ENCODE measurements at regions not wholly inside any gene's neighbourhood (a gene's known extent, or its start where the extent isn't known, plus 50 kb on each side); places are given as distances from the start of the nearest gene placed in this dataset.

DNA sequence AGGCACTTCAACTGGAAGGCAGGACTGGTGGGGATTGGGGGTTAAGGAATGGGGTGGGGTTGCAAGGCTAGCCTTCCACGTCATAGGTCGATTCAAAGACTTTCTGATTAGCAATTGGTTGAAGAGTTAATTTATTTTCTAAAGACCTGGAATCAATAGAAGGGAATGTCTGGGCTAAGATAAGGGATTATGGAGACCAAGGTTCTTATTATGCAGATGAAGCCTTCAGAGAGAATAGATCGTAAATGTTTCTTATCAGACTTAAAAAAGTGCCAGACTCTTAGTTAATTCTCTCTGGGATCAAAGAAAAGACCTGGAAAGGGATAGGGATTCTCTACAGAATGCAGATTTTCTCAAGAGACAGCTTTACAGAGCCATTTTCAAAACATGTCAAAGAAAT lies 368.0 kb upstream of the DLGAP1 start (continued):
- TF ChIP-seq, protein P1, sequence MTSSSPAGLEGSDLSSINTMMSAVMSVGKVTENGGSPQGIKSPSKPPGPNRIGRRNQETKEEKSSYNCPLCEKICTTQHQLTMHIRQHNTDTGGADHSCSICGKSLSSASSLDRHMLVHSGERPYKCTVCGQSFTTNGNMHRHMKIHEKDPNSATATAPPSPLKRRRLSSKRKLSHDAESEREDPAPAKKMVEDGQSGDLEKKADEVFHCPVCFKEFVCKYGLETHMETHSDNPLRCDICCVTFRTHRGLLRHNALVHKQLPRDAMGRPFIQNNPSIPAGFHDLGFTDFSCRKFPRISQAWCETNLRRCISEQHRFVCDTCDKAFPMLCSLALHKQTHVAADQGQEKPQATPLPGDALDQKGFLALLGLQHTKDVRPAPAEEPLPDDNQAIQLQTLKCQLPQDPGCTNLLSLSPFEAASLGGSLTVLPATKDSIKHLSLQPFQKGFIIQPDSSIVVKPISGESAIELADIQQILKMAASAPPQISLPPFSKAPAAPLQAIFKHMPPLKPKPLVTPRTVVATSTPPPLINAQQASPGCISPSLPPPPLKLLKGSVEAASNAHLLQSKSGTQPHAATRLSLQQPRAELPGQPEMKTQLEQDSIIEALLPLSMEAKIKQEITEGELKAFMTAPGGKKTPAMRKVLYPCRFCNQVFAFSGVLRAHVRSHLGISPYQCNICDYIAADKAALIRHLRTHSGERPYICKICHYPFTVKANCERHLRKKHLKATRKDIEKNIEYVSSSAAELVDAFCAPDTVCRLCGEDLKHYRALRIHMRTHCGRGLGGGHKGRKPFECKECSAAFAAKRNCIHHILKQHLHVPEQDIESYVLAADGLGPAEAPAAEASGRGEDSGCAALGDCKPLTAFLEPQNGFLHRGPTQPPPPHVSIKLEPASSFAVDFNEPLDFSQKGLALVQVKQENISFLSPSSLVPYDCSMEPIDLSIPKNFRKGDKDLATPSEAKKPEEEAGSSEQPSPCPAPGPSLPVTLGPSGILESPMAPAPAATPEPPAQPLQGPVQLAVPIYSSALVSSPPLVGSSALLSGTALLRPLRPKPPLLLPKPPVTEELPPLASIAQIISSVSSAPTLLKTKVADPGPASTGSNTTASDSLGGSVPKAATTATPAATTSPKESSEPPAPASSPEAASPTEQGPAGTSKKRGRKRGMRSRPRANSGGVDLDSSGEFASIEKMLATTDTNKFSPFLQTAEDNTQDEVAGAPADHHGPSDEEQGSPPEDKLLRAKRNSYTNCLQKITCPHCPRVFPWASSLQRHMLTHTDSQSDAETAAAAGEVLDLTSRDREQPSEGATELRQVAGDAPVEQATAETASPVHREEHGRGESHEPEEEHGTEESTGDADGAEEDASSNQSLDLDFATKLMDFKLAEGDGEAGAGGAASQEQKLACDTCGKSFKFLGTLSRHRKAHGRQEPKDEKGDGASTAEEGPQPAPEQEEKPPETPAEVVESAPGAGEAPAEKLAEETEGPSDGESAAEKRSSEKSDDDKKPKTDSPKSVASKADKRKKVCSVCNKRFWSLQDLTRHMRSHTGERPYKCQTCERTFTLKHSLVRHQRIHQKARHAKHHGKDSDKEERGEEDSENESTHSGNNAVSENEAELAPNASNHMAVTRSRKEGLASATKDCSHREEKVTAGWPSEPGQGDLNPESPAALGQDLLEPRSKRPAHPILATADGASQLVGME (CRISPR knock-in tag; IDR thresholded peaks at IDR 0.05), result no peak
- TF ChIP-seq ZNF224 (CRISPR knock-in tag; IDR thresholded peaks at IDR 0.05), result no peak
- TF ChIP-seq, protein P2, sequence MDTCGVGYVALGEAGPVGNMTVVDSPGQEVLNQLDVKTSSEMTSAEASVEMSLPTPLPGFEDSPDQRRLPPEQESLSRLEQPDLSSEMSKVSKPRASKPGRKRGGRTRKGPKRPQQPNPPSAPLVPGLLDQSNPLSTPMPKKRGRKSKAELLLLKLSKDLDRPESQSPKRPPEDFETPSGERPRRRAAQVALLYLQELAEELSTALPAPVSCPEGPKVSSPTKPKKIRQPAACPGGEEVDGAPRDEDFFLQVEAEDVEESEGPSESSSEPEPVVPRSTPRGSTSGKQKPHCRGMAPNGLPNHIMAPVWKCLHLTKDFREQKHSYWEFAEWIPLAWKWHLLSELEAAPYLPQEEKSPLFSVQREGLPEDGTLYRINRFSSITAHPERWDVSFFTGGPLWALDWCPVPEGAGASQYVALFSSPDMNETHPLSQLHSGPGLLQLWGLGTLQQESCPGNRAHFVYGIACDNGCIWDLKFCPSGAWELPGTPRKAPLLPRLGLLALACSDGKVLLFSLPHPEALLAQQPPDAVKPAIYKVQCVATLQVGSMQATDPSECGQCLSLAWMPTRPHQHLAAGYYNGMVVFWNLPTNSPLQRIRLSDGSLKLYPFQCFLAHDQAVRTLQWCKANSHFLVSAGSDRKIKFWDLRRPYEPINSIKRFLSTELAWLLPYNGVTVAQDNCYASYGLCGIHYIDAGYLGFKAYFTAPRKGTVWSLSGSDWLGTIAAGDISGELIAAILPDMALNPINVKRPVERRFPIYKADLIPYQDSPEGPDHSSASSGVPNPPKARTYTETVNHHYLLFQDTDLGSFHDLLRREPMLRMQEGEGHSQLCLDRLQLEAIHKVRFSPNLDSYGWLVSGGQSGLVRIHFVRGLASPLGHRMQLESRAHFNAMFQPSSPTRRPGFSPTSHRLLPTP (IDR thresholded peaks at IDR 0.05; ENCODE audit: borderline replicate concordance, extremely low read depth, insufficient read length), result no peak
- TF ChIP-seq ZNF589 (CRISPR knock-in tag; IDR thresholded peaks at IDR 0.05; ENCODE audit: low read depth), result no peak
- TF ChIP-seq MBD2 (IDR thresholded peaks at IDR 0.05; ENCODE audit: borderline replicate concordance, low read depth), result no peak
- TF ChIP-seq SMC3 (conservative IDR thresholded peaks at IDR 0.05; ENCODE audit: insufficient read depth, low read depth, low read length), result no peak
